Urinary bladder (tissue), 3 donors: ENCODE measurements at regions not wholly inside any gene's neighbourhood (a gene's known extent, or its start where the extent isn't known, plus 50 kb on each side); places are given as distances from the start of the nearest gene placed in this dataset.
"Not testable (repeated sequence)": the region's sequence is repeated elsewhere in the genome, so short reads cannot be mapped to it uniquely, and the experiment has no call there.

ENCODE experiments used
- DNase-seq: peaks from one replicate; pipeline ENCODE4 v3.0.0-alpha.2; 2015; ENCODE audit errors: extremely low spot score
- H3K27ac ChIP-seq: one replicate; pipeline ENCODE4 v1.5.1; 2013; ENCODE audit warnings: low read depth, mild to moderate bottlenecking, moderate library complexity
- H3K36me3 ChIP-seq: one replicate; pipeline ENCODE4 v1.6.1; 2013; ENCODE audit warnings: mild to moderate bottlenecking, moderate library complexity; ENCODE audit not compliant: insufficient read depth
- H3K4me1 ChIP-seq: one replicate; pipeline ENCODE4 v1.6.1; 2013; ENCODE audit warnings: mild to moderate bottlenecking, moderate library complexity; ENCODE audit not compliant: insufficient read depth
- H3K4me3 ChIP-seq: one replicate; pipeline ENCODE4 v1.5.1; 2013; ENCODE audit warnings: low read depth, low read length
- WGBS: extraction: QIAGEN DNeasy Blood & Tissue Kit; methylation state at CpG from one replicate; pipeline ENCODE4 v1.1.7; 2013; 5-methylcytosine and 5-hydroxymethylcytosine counted together
- donor health status: healthy with polysubstance abuse.
- donor health status: healthy.

GRCh38 chr3:6416049-6416661 lies 444.8 kb upstream of the GRM7 start:
- 87% methylated on average over 4 of the region's 4 CpGs for WGBS
- no peak overlapping the region for H3K4me3 ChIP-seq
- H3K27ac ChIP-seq = no peak overlapping the region
- no peak for DNase-seq
- H3K4me1 ChIP-seq = no peaks in the 10 kb centered on the region
- H3K36me3 ChIP-seq = no peaks in the 10 kb centered on the region

- H3K4me1 ChIP-seq = no peaks in the 10 kb centered on the region
- no peak overlapping the region for H3K27ac ChIP-seq
- H3K4me3 ChIP-seq = no peak overlapping the region
- no peak for DNase-seq
- 84% methylated on average over 4 of the region's 4 CpGs for WGBS
- no peaks in the 10 kb centered on the region for H3K36me3 ChIP-seq
These were observed 443.7 kb upstream of the GRM7 start for GRCh38 chr3:6417174-6417573.

- no peaks in the 10 kb centered on the region for H3K4me1 ChIP-seq
- no peak overlapping the region for H3K27ac ChIP-seq
- H3K36me3 ChIP-seq = no peaks in the 10 kb centered on the region
- DNase-seq = no peak
- H3K4me3 ChIP-seq = no peak overlapping the region
- WGBS = 92% methylated on average over 1 of the region's 1 CpG
These were observed 442.4 kb upstream of the GRM7 start for GRCh38 chr3:6418485-6418884.

GRCh38 chr3:6421666-6422445 lies 439.1 kb upstream of the GRM7 start:
- H3K4me3 ChIP-seq = no peak overlapping the region
- no peak for DNase-seq
- H3K36me3 ChIP-seq = no peaks in the 10 kb centered on the region
- H3K4me1 ChIP-seq = no peaks in the 10 kb centered on the region
- no peak overlapping the region for H3K27ac ChIP-seq
- 66% methylated on average over 4 of the region's 4 CpGs for WGBS

- no peak overlapping the region for H3K27ac ChIP-seq
- WGBS = 92% methylated on average over 6 of the region's 6 CpGs
- H3K4me3 ChIP-seq = no peak overlapping the region
- no peaks in the 10 kb centered on the region for H3K4me1 ChIP-seq
- no peaks in the 10 kb centered on the region for H3K36me3 ChIP-seq
- DNase-seq = no peak
These were observed 435.6 kb upstream of the GRM7 start for GRCh38 chr3:6425289-6425820.

- not testable (repeated sequence) for H3K4me3 ChIP-seq, H3K27ac ChIP-seq, H3K4me1 ChIP-seq, H3K36me3 ChIP-seq, DNase-seq
- 97% methylated on average over 2 of the region's 2 CpGs for WGBS
These were observed 432.6 kb upstream of the GRM7 start for GRCh38 chr3:6428276-6428675.

GRCh38 chr3:6435951-6436350 lies 425.0 kb upstream of the GRM7 start:
- 84% methylated on average over 1 of the region's 1 CpG for WGBS
- Histone ChIP-seq H3K4me1 (no peaks in the 10 kb centered on the region), H3K27ac (no peak overlapping the region), H3K4me3 (no peak overlapping the region), H3K36me3 (no peaks in the 10 kb centered on the region)
- DNase-seq = no peak

- Histone ChIP-seq H3K4me1 (no peaks in the 10 kb centered on the region), H3K4me3 (no peak overlapping the region), H3K36me3 (no peaks in the 10 kb centered on the region), H3K27ac (no peak overlapping the region)
- 60% methylated on average over 3 of the region's 3 CpGs for WGBS
- no peak for DNase-seq
These were observed 423.3 kb upstream of the GRM7 start for GRCh38 chr3:6437631-6438030.

- Histone ChIP-seq H3K36me3 (no peaks in the 10 kb centered on the region), H3K4me3 (no peak overlapping the region), H3K4me1 (no peaks in the 10 kb centered on the region), H3K27ac (no peak overlapping the region)
- DNase-seq = no peak
- 77% methylated on average over 3 of the region's 3 CpGs for WGBS
These were observed 422.9 kb upstream of the GRM7 start for GRCh38 chr3:6438031-6438430.

- H3K36me3 ChIP-seq = no peaks in the 10 kb centered on the region
These were observed 421.7 kb upstream of the GRM7 start for GRCh38 chr3:6439226-6439625.

GRCh38 chr3:6439824-6440223 lies 421.1 kb upstream of the GRM7 start:
- H3K36me3 ChIP-seq = no peaks in the 10 kb centered on the region
- H3K27ac ChIP-seq = no peak overlapping the region
- no peak overlapping the region for H3K4me3 ChIP-seq
- DNase-seq = no peak
- 78% methylated on average over 1 of the region's 1 CpG for WGBS
- H3K4me1 ChIP-seq = no peaks in the 10 kb centered on the region

More at GRCh38 chr3:6439226-6439625, 421.7 kb upstream of the GRM7 start:
- no peak overlapping the region for H3K4me3 ChIP-seq
- H3K27ac ChIP-seq = no peak overlapping the region
- no peak for DNase-seq
- 81% methylated on average over 8 of the region's 8 CpGs for WGBS
- no peaks in the 10 kb centered on the region for H3K4me1 ChIP-seq

GRCh38 chr3:6444888-6445658 lies 415.8 kb upstream of the GRM7 start:
- DNase-seq = no peak
- Histone ChIP-seq H3K36me3 (no peaks in the 10 kb centered on the region), H3K4me1 (no peaks in the 10 kb centered on the region), H3K27ac (no peak overlapping the region), H3K4me3 (no peak overlapping the region)
- WGBS = 75% methylated on average over 1 of the region's 1 CpG

GRCh38 chr3:6447166-6447801 lies 413.6 kb upstream of the GRM7 start:
- DNase-seq = no peak
- no peaks in the 10 kb centered on the region for H3K36me3 ChIP-seq
- 79% methylated on average over 5 of the region's 5 CpGs for WGBS
- no peak overlapping the region for H3K4me3 ChIP-seq
- H3K4me1 ChIP-seq = no peaks in the 10 kb centered on the region
- H3K27ac ChIP-seq = no peak overlapping the region
